CD4-positive, CD25-positive, alpha-beta regulatory T cell (primary cell): ENCODE measurements at regions not wholly inside any gene's neighbourhood (a gene's known extent, or its start where the extent isn't known, plus 50 kb on each side); places are given as distances from the start of the nearest gene placed in this dataset.

Experiments
- ATAC-seq, 2 donors: fragments of 150-1000 bp; cut with Tn5 transposase; one replicate each; pipeline ENCODE4 v1.10.0; 2021; ENCODE audit warnings: low read depth in 2 of 2, moderate number of reproducible peaks in 2 of 2, moderate library complexity in 1 of 2
- DNase-seq, 3 donors: peaks; one replicate each; pipeline versions ENCODE4 v3.0.0 to v3.0.0-alpha.2; 2012 to 2022; ENCODE audit warnings: mixed read lengths in 1 of 3
- H3K27ac ChIP-seq: one replicate; pipeline ENCODE4 v1.7.0; 2013; ENCODE audit warnings: mild to moderate bottlenecking, low read length; ENCODE audit not compliant: insufficient read depth, poor library complexity, severe bottlenecking
- H3K27me3 ChIP-seq: one replicate; pipeline ENCODE4 v1.7.0; 2013; ENCODE audit warnings: low read length; ENCODE audit not compliant: control insufficient read depth, insufficient read depth
- H3K36me3 ChIP-seq: one replicate; pipeline ENCODE4 v1.7.0; 2013; ENCODE audit warnings: mild to moderate bottlenecking, low read length, moderate library complexity; ENCODE audit not compliant: control insufficient read depth, insufficient read depth
- H3K4me1 ChIP-seq: 2 replicates; pipeline ENCODE4 v1.7.0; 2013; ENCODE audit warnings: mild to moderate bottlenecking, low read length; ENCODE audit not compliant: insufficient read depth, control insufficient read depth, poor library complexity, severe bottlenecking
- H3K4me3 ChIP-seq: one replicate; pipeline ENCODE4 v1.7.0; 2013; ENCODE audit warnings: low read depth, mild to moderate bottlenecking, low read length, moderate library complexity
- H3K9me3 ChIP-seq, 2 experiments: 1 replicate in 1 of 2; 2 replicates in 1 of 2; pipeline ENCODE4 v1.7.0; 2013; ENCODE audit warnings: low read length in 2 of 2, mild to moderate bottlenecking in 1 of 2, moderate library complexity in 1 of 2; ENCODE audit not compliant: control insufficient read depth in 2 of 2
- H3K27ac Mint-ChIP-seq, 3 donors: one replicate each; pipeline ENCODE4 v1.8.0; 2020 to 2022; ENCODE audit warnings: mild to moderate bottlenecking in 3 of 3, mixed read lengths in 3 of 3, moderate library complexity in 2 of 3
- H3K27me3 Mint-ChIP-seq: one replicate; pipeline ENCODE4 v1.8.0; 2022; ENCODE audit warnings: mild to moderate bottlenecking, mixed read lengths
- H3K36me3 Mint-ChIP-seq: one replicate; pipeline ENCODE4 v1.8.0; 2020; ENCODE audit warnings: mixed read lengths
- H3K4me1 Mint-ChIP-seq, 4 donors: one replicate each; pipeline ENCODE4 v1.8.0; 2020 to 2022; ENCODE audit warnings: mixed read lengths in 4 of 4, mild to moderate bottlenecking in 1 of 4
- H3K4me3 Mint-ChIP-seq, 4 donors: one replicate each; pipeline ENCODE4 v1.8.0; 2020 to 2022; ENCODE audit warnings: mild to moderate bottlenecking in 4 of 4, mixed read lengths in 4 of 4, moderate library complexity in 3 of 4
- H3K9me3 Mint-ChIP-seq, 7 donors: one replicate each; pipeline ENCODE4 v1.8.0; 2020 to 2022; ENCODE audit warnings: mixed read lengths in 7 of 7, mild to moderate bottlenecking in 3 of 7, moderate library complexity in 2 of 7

- Histone ChIP-seq H3K4me1 (no peaks in the 10 kb centered on the region), H3K9me3 (peaks cover 3 to 8% of the 10 kb centered on the region in 2 experiments), H3K4me3 (no peak overlapping the region), H3K36me3 (no peaks in the 10 kb centered on the region), H3K27ac (no peak overlapping the region), H3K27me3 (no peaks in the 10 kb centered on the region)
- no peaks in the 10 kb centered on the region for H3K27me3 Mint-ChIP-seq
- no peaks in the 10 kb centered on the region for H3K36me3 Mint-ChIP-seq
- ATAC-seq (no peak), DNase-seq (no peak)
- H3K4me1 Mint-ChIP-seq, result no peaks in the 10 kb centered on the region
- H3K4me3 Mint-ChIP-seq, result no peak overlapping the region
- H3K27ac Mint-ChIP-seq, result no peak overlapping the region
- peaks cover 0 to 15% (median 5%) of the 10 kb centered on the region in 7 donors for H3K9me3 Mint-ChIP-seq
These were observed 63.1 kb upstream of the NDN start for GRCh38 chr15:23750179-23750578.

GRCh38 chr15:23750776-23751175 is 63.7 kb upstream of the NDN start:
- no peaks in the 10 kb centered on the region for H3K36me3 ChIP-seq
- DNase-seq (no peak), ATAC-seq (no peak)
- H3K4me3 Mint-ChIP-seq, result no peak overlapping the region
- H3K4me1 ChIP-seq, result no peaks in the 10 kb centered on the region
- peaks cover 0 to 18% (median 5%) of the 10 kb centered on the region in 7 donors for H3K9me3 Mint-ChIP-seq
- no peaks in the 10 kb centered on the region for H3K27me3 Mint-ChIP-seq
- no peak overlapping the region for H3K27ac ChIP-seq
- H3K27me3 ChIP-seq, result no peaks in the 10 kb centered on the region
- no peaks in the 10 kb centered on the region for H3K36me3 Mint-ChIP-seq
- H3K4me1 Mint-ChIP-seq, result no peaks in the 10 kb centered on the region
- peaks cover 3 to 8% of the 10 kb centered on the region in 2 experiments for H3K9me3 ChIP-seq
- H3K4me3 ChIP-seq, result no peak overlapping the region
- no peak overlapping the region for H3K27ac Mint-ChIP-seq

GRCh38 chr15:23753248-23753647 is 66.1 kb upstream of the NDN start:
- DNase-seq, result no peak
- ATAC-seq, result no peak
- Histone ChIP-seq H3K27me3 (no peaks in the 10 kb centered on the region), H3K27ac (no peak overlapping the region), H3K36me3 (no peaks in the 10 kb centered on the region), H3K4me1 (no peaks in the 10 kb centered on the region), H3K9me3 (peaks cover 3 to 11% of the 10 kb centered on the region in 2 experiments), H3K4me3 (no peak overlapping the region)
- Mint-ChIP-seq H3K9me3 (peaks cover 0 to 21% (median 4%) of the 10 kb centered on the region in 7 donors), H3K27me3 (no peaks in the 10 kb centered on the region), H3K27ac (no peak overlapping the region), H3K4me1 (no peaks in the 10 kb centered on the region), H3K4me3 (no peak overlapping the region), H3K36me3 (no peaks in the 10 kb centered on the region)

GRCh38 chr15:23758891-23759290 is 71.8 kb upstream of the NDN start:
- Histone ChIP-seq H3K36me3 (no peaks in the 10 kb centered on the region), H3K27ac (no peak overlapping the region), H3K4me1 (no peaks in the 10 kb centered on the region), H3K9me3 (peaks cover 0 to 8% of the 10 kb centered on the region in 2 experiments), H3K27me3 (no peaks in the 10 kb centered on the region), H3K4me3 (no peak overlapping the region)
- DNase-seq, result no peak
- Mint-ChIP-seq H3K36me3 (no peaks in the 10 kb centered on the region), H3K4me3 (no peak overlapping the region), H3K9me3 (peaks cover 0 to 18% (median 8%) of the 10 kb centered on the region in 7 donors), H3K27ac (no peak overlapping the region), H3K27me3 (no peaks in the 10 kb centered on the region), H3K4me1 (no peaks in the 10 kb centered on the region)
- no peak for ATAC-seq

GRCh38 chr15:23760024-23760423 is 72.9 kb upstream of the NDN start:
- H3K27me3 ChIP-seq, result no peaks in the 10 kb centered on the region
- no peak overlapping the region for H3K27ac ChIP-seq
- Mint-ChIP-seq H3K27me3 (no peaks in the 10 kb centered on the region), H3K27ac (no peak overlapping the region), H3K9me3 (peaks cover 0 to 26% (median 8%) of the 10 kb centered on the region in 7 donors), H3K36me3 (no peaks in the 10 kb centered on the region), H3K4me3 (no peak overlapping the region), H3K4me1 (no peaks in the 10 kb centered on the region)
- no peak for ATAC-seq
- H3K36me3 ChIP-seq, result no peaks in the 10 kb centered on the region
- peaks cover 0 to 8% of the 10 kb centered on the region in 2 experiments for H3K9me3 ChIP-seq
- no peak for DNase-seq
- no peak overlapping the region for H3K4me3 ChIP-seq
- H3K4me1 ChIP-seq, result no peaks in the 10 kb centered on the region

- Histone ChIP-seq H3K4me3 (no peak overlapping the region), H3K27ac (no peak overlapping the region), H3K27me3 (no peaks in the 10 kb centered on the region), H3K36me3 (no peaks in the 10 kb centered on the region), H3K9me3 (peaks cover 0 to 7% of the 10 kb centered on the region in 2 experiments), H3K4me1 (no peaks in the 10 kb centered on the region)
- Mint-ChIP-seq H3K4me3 (no peak overlapping the region), H3K4me1 (no peaks in the 10 kb centered on the region), H3K9me3 (peaks cover 0 to 29% (median 11%) of the 10 kb centered on the region in 7 donors), H3K36me3 (no peaks in the 10 kb centered on the region), H3K27me3 (no peaks in the 10 kb centered on the region), H3K27ac (no peak overlapping the region)
- no peak for DNase-seq
- no peak for ATAC-seq
These were observed 74.3 kb upstream of the NDN start for GRCh38 chr15:23761386-23761785.

- Mint-ChIP-seq H3K9me3 (peaks cover 0 to 28% (median 8%) of the 10 kb centered on the region in 7 donors), H3K36me3 (no peaks in the 10 kb centered on the region), H3K4me1 (no peaks in the 10 kb centered on the region), H3K27me3 (no peaks in the 10 kb centered on the region), H3K27ac (no peak overlapping the region), H3K4me3 (no peak overlapping the region)
- H3K4me3 ChIP-seq, result no peak overlapping the region
- no peaks in the 10 kb centered on the region for H3K4me1 ChIP-seq
- no peaks in the 10 kb centered on the region for H3K27me3 ChIP-seq
- H3K27ac ChIP-seq, result no peak overlapping the region
- ATAC-seq (no peak), DNase-seq (no peak)
- H3K9me3 ChIP-seq, result peaks cover 0 to 4% of the 10 kb centered on the region in 2 experiments
- no peaks in the 10 kb centered on the region for H3K36me3 ChIP-seq
These were observed 74.9 kb upstream of the NDN start for GRCh38 chr15:23762026-23762425.

GRCh38 chr15:23763021-23763420 is 75.9 kb upstream of the NDN start:
- H3K27ac Mint-ChIP-seq, result no peak overlapping the region
- no peaks in the 10 kb centered on the region for H3K36me3 Mint-ChIP-seq
- no peaks in the 10 kb centered on the region for H3K36me3 ChIP-seq
- peaks cover 0 to 34% (median 7%) of the 10 kb centered on the region in 7 donors for H3K9me3 Mint-ChIP-seq
- H3K4me3 Mint-ChIP-seq, result no peak overlapping the region
- H3K27ac ChIP-seq, result no peak overlapping the region
- H3K27me3 ChIP-seq, result no peaks in the 10 kb centered on the region
- peaks cover 0 to 4% of the 10 kb centered on the region in 2 experiments for H3K9me3 ChIP-seq
- ATAC-seq (no peak), DNase-seq (no peak)
- H3K27me3 Mint-ChIP-seq, result no peaks in the 10 kb centered on the region
- H3K4me1 ChIP-seq, result no peaks in the 10 kb centered on the region
- no peak overlapping the region for H3K4me3 ChIP-seq
- no peaks in the 10 kb centered on the region for H3K4me1 Mint-ChIP-seq
